Activated T-helper 1 cell treated with anti-CD3 and anti-CD28 coated beads, Interleukin-12 subunit alpha, Interleukin-12 subunit beta, Interleukin-2, Interleukin-4 antibody, amounts not matched to agents 30 ng/mL and 10 ng/mL and 1 ng/mL, durations not matched to agents 14 hours and 24 hours and 36 hours (primary cell): ENCODE measurements at regions not wholly inside any gene's neighbourhood (a gene's known extent, or its start where the extent isn't known, plus 50 kb on each side); places are given as distances from the start of the nearest gene placed in this dataset.

Experiments
- DNase-seq: peaks from one replicate; pipeline ENCODE4 v3.0.0; 2021; ENCODE audit warnings: low spot score
- H3K27ac Mint-ChIP-seq: one replicate; pipeline ENCODE4 v1.8.0; 2021; ENCODE audit warnings: mild to moderate bottlenecking, mixed read lengths
- H3K27me3 Mint-ChIP-seq: one replicate; pipeline ENCODE4 v1.8.0; 2022; ENCODE audit warnings: mild to moderate bottlenecking, moderate library complexity, mixed read lengths; ENCODE audit not compliant: insufficient read depth
- H3K36me3 Mint-ChIP-seq: one replicate; pipeline ENCODE4 v1.8.0; 2021; ENCODE audit warnings: low read depth, mixed read lengths
- H3K4me1 Mint-ChIP-seq: one replicate; pipeline ENCODE4 v1.8.0; 2021; ENCODE audit warnings: low read depth, mixed read lengths
- H3K4me3 Mint-ChIP-seq: one replicate; pipeline ENCODE4 v1.8.0; 2021; ENCODE audit warnings: mild to moderate bottlenecking, moderate library complexity, mixed read lengths
- H3K9me3 Mint-ChIP-seq: one replicate; pipeline ENCODE4 v1.8.0; 2021; ENCODE audit warnings: mixed read lengths
- intact Hi-C: fragments of 100-400 bp; cut with micrococcal nuclease; formaldehyde crosslinking; loops from one replicate; pipeline ENCODE4 v1.15.1; 2024

GRCh38 chr1:110283677-110284076, 55.5 kb upstream of the RBM15 start:
- Mint-ChIP-seq H3K4me1 (no peaks in the 10 kb centered on the region), H3K27me3 (peaks cover 6% of the 10 kb centered on the region), H3K9me3 (no peaks in the 10 kb centered on the region), H3K4me3 (no peak overlapping the region), H3K36me3 (no peaks in the 10 kb centered on the region), H3K27ac (no peak overlapping the region)
- DNase-seq = no peak
- intact Hi-C loops = no loop called here

- Mint-ChIP-seq H3K27ac (no peak overlapping the region), H3K4me3 (no peak overlapping the region), H3K4me1 (no peaks in the 10 kb centered on the region), H3K36me3 (no peaks in the 10 kb centered on the region), H3K27me3 (no peaks in the 10 kb centered on the region), H3K9me3 (no peaks in the 10 kb centered on the region)
- intact Hi-C loops = no loop called here
- no peak for DNase-seq
These were observed 53.9 kb upstream of the RBM15 start for GRCh38 chr1:110285316-110285715.

GRCh38 chr1:110286564-110286963, 52.6 kb upstream of the RBM15 start:
- no peak overlapping the region for H3K27ac Mint-ChIP-seq
- H3K4me1 Mint-ChIP-seq = no peaks in the 10 kb centered on the region
- H3K9me3 Mint-ChIP-seq = no peaks in the 10 kb centered on the region
- peaks cover 3% of the 10 kb centered on the region for H3K27me3 Mint-ChIP-seq
- no peak overlapping the region for H3K4me3 Mint-ChIP-seq
- DNase-seq = no peak
- no peaks in the 10 kb centered on the region for H3K36me3 Mint-ChIP-seq
- intact Hi-C loops = no loop called here

GRCh38 chr1:110288111-110288510, 51.1 kb upstream of the RBM15 start:
- Mint-ChIP-seq H3K27me3 (peaks cover 3% of the 10 kb centered on the region), H3K9me3 (no peaks in the 10 kb centered on the region), H3K36me3 (no peaks in the 10 kb centered on the region), H3K4me1 (no peaks in the 10 kb centered on the region), H3K4me3 (no peak overlapping the region), H3K27ac (no peak overlapping the region)
- intact Hi-C loops = no loop called here
- DNase-seq = no peak
